ENCODE measurements at regions not wholly inside any gene's neighbourhood (a gene's known extent, or its start where the extent isn't known, plus 50 kb on each side); places are given as distances from the start of the nearest gene placed in this dataset.

GRCh38 chr2:215765729-215766360 is 247.5 kb downstream of the MREG start:
- DNase-seq = no peak

GRCh38 chr2:215764441-215765048 is 248.8 kb downstream of the MREG start:
- no peak for DNase-seq

DNA sequence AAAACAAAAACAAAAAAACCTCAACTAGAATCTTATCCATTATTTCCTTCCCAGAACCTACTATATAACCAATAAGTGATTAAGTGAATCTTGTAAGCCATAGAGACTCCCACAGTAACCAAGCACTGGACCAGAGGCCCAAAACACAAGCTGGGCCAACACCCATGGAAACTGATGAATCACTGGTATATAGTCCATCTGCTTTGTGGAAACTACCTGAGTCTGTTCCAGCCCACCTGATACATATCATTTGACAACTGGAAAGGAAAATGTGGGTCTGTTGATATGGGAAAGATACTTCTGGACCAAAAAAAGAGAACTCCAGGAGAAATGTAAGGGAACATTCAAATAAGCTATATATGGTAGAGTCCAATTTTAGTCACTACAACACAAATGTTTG is 252.8 kb downstream of the MREG start:
- no peak for DNase-seq

DNA sequence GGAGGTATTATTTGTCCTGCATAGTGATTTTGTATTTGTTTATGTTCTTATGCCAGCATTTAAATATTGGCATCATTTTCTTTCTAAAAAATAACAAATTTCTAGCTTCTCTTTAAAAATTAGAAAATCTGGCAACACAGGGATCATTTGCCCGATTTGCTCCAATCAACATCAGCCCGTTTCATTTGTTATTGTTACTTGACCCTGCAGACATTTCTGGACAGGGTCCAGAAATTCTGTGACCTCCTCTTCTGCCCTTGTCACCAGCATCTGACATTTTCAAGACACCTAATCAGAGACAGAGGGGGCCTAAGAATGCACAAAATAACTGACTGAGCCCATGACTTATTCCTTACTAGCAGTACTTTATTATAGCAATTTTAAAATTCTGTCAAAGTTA is 253.3 kb downstream of the MREG start:
- no peak for DNase-seq

- DNase-seq = no peak
Observed at GRCh38 chr2:215758691-215759090, 254.7 kb downstream of the MREG start.

DNA sequence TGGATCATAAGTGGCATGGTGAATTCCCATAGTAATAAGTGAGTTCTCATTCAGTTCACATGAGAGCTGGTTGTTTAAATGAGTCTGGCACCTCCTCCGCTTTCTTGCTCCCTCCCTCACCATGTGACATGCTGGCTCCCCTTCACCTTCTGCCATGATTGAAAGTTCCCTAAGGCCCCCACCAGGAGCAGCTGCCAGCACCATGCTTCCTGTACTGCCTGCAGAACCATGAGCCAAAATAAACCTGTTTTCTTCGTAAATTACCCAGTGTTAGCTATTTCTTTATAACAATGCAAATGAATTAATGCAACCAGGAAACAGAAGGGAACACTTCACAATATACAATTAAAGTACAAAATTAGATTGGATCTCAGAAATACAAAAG is 257.0 kb downstream of the MREG start:
- DNase-seq = no peak

- no peak for DNase-seq
Observed at GRCh38 chr2:215755641-215756345, 257.6 kb downstream of the MREG start.

DNA sequence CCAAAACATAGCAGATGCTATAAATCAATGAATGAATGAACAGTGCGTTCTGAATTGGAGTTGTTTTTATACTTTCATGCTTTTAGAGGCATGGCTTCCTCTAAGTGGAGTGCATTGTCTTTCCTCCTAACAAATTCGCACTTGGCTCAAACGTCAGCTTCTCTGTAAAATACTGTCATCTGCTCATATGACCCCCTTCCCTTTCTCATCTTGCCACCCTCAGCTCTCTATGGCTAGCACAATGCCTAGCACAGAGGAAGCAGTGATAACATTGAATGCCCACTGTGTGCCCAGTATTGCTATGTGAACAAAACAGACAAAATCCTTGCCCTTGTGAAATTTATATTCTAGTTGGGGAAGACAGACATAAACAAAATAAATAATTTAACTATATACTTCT is 258.8 kb downstream of the MREG start:
- DNase-seq = no peak

DNA sequence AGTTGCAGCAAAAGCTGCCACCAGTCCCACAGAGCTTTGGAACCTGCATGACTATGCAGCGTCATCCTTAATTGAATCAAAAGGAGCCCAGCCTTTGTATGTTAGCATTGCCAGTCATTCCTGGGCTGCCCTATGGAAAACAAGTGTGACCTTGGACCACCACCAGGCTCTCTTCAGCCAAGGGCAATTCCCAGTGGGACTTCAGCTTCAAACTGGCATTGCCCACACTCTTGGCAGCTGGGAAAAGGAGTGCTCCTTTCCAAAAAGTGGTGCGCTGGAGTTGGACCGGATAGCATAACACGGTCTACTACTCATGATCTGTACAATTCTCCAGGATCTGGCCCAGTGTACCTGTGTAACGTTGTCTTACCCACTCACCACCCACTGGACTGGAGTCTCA is 259.5 kb downstream of the MREG start:
- DNase-seq = no peak

DNA sequence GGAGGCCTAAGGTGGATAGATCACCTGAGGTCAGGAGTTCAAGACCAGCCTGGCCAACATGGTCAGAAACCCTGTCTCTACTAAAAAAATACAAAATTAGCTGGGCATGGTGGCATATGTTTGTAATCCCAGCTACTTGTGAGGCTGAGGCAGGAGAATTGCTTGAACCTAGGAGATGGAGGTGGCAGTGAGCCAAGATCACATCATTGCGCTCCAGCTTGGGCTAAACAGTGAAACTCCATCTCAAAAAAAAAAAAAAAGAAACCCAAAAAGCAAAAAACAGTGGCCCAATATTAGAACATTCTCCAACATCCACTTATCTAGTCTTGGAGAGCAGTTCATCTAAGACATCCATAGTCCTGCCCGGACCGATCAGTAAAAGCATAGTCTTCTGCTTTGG is 260.4 kb downstream of the MREG start:
- DNase-seq = no peak

DNA sequence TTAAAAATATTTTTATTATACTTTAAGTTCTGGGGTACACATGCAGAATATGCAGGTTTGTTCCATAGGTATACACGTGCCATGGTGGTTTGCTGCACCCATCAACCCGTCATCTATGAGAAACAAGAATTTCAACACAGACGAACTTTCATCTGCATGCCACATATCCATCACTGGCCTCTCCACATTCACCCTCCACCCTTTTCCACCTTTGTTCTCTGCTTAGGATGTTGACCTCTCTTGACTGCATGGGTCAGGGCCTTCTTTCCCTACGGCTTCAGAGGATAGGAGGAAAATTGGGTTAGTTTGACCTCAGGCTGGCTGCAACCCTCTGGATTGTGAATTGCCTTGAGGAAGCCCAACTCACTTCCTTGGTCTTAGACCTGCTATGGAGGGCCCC is 260.9 kb downstream of the MREG start:
- no peak for DNase-seq

- DNase-seq = no peak
Observed at GRCh38 chr2:215751911-215752272, 261.5 kb downstream of the MREG start.

GRCh38 chr2:215751200-215751910 is 262.0 kb downstream of the MREG start:
- DNase-seq = no peak

- no peak for DNase-seq
Observed at GRCh38 chr2:215750763-215751162, 262.6 kb downstream of the MREG start.

- no peak for DNase-seq
Observed at GRCh38 chr2:215749092-215749957, 264.0 kb downstream of the MREG start.

DNA sequence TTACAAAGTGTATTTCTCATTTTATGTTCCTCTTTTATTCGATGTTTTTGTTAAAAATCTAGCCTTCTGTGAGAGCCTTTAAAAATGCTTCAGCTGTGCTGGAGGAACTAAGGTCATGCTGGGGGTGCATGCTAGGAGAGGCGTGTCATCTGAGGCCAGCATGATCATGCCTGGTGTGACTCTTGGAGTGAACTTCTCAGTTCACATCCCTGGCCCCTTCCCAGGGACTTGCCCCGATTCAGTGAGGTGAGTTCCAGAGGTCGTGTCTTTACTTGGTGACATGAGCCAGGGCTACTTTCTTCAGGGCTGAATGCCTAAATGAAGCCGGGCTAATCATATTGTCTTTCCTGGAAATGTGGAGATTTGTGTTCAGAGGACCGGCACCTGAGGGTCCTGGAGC is 264.9 kb downstream of the MREG start:
- no peak for DNase-seq

DNA sequence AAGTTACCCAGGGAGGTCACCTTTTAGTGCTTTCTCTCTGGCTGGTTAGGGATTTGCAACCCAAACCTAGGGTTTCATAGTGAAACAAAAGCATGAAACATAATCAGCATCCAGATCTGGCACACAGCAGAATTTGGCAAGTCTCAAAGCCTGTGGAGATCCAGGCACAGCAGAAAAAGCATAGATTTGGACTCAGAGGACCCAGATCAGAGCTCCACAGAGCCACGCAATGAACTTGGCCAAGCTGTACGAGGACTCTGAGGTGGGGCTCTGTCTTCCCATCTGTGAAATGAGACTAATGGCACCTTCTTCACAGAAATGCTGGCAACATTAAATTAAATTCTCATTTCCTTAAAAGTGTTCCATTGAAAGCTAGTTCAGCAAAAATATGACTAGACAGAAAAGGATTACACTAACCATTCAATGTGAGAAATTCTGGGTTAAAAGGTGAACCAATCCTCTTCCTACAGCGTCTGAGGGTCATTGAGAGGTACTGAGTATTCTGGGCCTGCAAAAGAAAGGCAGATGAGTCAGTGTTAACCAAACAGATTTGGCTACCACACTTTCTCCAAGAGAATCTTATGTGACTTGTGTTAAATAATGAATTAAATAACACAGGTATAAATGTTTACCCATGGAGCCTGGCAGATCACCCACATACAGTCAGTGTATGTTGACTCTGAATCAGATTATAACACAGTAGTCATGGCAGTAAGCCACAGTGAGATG is 266.3 kb downstream of the MREG start:
- DNase-seq = no peak

- no peak for DNase-seq
Observed at GRCh38 chr2:215746226-215746886, 267.0 kb downstream of the MREG start.

- DNase-seq = no peak
Observed at GRCh38 chr2:215745331-215745730, 268.0 kb downstream of the MREG start.

DNA sequence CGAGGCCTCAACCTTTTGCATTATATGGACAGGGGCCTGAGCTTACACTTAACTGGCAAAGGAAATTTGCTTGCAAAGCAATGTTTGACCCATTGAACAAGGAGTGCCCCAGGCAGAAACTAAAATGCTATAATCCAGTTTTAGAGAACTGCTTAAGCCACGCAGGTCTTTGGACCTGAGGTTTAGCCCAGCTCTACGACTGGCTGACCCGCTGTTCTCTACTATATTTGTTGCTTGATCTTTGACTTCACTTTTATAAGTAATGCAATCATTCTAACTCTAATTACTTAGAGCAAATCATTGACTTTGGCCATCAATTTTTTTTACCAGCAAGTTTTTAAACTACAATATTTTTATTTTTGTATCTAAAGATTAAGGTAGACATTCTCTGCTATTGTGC is 268.8 kb downstream of the MREG start:
- no peak for DNase-seq

DNA sequence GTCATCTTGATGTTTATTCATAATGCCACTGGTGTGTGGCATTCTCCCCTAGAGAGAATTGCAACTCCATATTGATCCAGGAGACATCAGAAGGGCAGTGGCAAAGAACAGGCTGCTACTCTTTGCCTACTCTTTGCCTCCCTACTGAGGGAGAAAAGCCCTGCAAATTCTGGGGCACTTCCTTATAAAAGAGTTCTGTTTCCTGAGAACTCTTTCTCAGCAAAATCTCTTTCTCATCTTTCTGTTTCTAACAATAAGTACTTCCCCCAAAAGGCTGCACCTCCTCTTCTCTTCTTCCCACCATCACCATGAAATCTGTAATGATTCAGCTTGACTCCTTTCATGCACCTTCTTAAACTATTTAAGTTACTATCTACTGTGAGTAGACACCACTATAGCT is 270.3 kb downstream of the MREG start:
- no peak for DNase-seq

- no peak for DNase-seq
Observed at GRCh38 chr2:215742021-215742420, 271.3 kb downstream of the MREG start.
